Ectodermal cell (in vitro differentiated cells): ENCODE measurements at regions not wholly inside any gene's neighbourhood (a gene's known extent, or its start where the extent isn't known, plus 50 kb on each side); places are given as distances from the start of the nearest gene placed in this dataset.

Source experiments
- H3K27ac ChIP-seq: 2 replicates; pipeline ENCODE4 v1.7.0; 2013; ENCODE audit warnings: mild to moderate bottlenecking, low read depth, low read length; ENCODE audit not compliant: insufficient read depth, poor library complexity, severe bottlenecking
- H3K27me3 ChIP-seq: 2 replicates; pipeline ENCODE4 v1.7.0; 2013; ENCODE audit warnings: mild to moderate bottlenecking, low read length; ENCODE audit not compliant: insufficient read depth, control insufficient read depth, poor library complexity, severe bottlenecking
- H3K36me3 ChIP-seq: one replicate; pipeline ENCODE4 v1.7.0; 2013; ENCODE audit warnings: low read length; ENCODE audit not compliant: control insufficient read depth, insufficient read depth
- H3K4me1 ChIP-seq: one replicate; pipeline ENCODE4 v1.7.0; 2013; ENCODE audit warnings: low read length; ENCODE audit not compliant: control insufficient read depth, insufficient read depth
- H3K4me3 ChIP-seq: 2 replicates; pipeline ENCODE4 v1.7.0; 2013; ENCODE audit warnings: low read depth, low read length, control low read depth; ENCODE audit not compliant: insufficient read depth
- H3K9me3 ChIP-seq: 2 replicates; pipeline ENCODE4 v1.7.0; 2013; ENCODE audit warnings: mild to moderate bottlenecking, low read length, moderate library complexity; ENCODE audit not compliant: control insufficient read depth
- WGBS, 2 experiments: methylation state at CpG; one replicate each; pipeline ENCODE4 v1.1.7; 2013; ENCODE audit warnings: missing lambda C conversion rate in 2 of 2; 5-methylcytosine and 5-hydroxymethylcytosine counted together

DNA sequence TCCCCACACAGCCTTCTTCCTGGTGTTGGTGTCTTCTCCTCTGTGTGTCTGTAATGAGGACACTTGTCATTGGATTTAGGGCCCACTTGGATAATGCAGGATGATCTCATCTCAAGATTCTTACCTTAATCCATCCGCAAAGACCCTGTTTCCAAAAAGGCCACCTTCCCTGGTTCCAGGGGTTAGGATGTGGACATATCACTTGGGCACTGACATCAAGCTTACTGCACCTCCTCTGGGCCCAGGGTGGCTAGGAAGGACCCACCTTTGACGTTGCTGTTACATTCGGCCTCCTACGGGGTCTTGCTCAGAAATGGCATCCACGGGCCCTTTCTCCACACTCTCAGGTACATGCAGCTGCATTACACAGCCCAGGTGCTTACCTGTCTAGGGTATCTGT lies 535.9 kb downstream of the BRD1 start:
- 93 to 95% methylated on average over 5 of the region's 5 CpGs for WGBS, 2 experiments
- Histone ChIP-seq H3K27me3 (no peaks in the 10 kb centered on the region), H3K9me3 (no peaks in the 10 kb centered on the region), H3K4me1 (no peaks in the 10 kb centered on the region), H3K36me3 (no peaks in the 10 kb centered on the region), H3K27ac (no peak overlapping the region), H3K4me3 (no peak overlapping the region)

DNA sequence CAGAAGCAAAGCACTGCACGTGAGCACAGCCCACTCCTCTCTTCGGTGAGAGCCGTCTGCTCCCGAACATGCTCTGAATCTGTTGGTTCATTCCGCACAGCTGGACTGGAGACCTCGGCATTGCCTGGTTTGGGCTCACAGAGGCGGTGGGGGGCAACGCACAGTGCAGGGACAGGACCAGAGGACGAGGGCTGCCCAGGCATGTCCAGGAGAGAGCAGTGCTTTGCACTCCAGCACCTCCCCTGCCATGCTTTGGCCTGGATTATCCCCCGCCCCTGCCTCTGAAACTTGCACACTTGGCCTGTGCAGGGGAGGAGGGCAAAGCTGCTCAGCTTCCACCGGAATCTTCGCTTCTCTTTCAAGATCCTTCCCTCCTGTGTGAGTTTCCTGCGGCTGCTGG lies 536.5 kb downstream of the BRD1 start:
- WGBS, 2 experiments, result 85 to 86% methylated on average over 13 of the region's 13 CpGs
- Histone ChIP-seq H3K9me3 (no peaks in the 10 kb centered on the region), H3K4me3 (no peak overlapping the region), H3K27ac (no peak overlapping the region), H3K36me3 (no peaks in the 10 kb centered on the region), H3K4me1 (no peaks in the 10 kb centered on the region), H3K27me3 (no peaks in the 10 kb centered on the region)

DNA sequence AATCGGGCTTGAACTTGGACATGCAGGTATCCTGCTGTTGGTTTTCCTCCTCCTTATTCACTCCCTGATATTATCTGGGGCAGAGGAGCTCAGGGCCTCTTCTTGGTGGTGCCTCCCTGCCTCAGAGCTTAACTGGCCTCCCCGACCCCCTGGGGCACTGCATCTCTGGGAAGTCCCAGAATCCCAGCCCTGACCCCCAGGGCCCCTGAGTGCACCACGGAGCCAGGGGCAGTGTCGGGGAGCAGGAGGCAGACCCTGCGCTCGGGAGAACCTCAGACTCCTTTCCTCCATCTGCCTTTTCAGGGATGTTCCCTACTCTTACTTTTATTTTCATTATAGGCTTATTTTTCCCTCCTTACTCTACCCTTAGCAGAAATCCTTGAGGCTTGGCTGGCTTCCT lies 537.0 kb downstream of the BRD1 start:
- Histone ChIP-seq H3K36me3 (no peaks in the 10 kb centered on the region), H3K27ac (no peak overlapping the region), H3K9me3 (no peaks in the 10 kb centered on the region), H3K4me1 (no peaks in the 10 kb centered on the region), H3K27me3 (no peaks in the 10 kb centered on the region), H3K4me3 (no peak overlapping the region)
- WGBS, 2 experiments, result 79 to 83% methylated on average over 6 of the region's 6 CpGs

DNA sequence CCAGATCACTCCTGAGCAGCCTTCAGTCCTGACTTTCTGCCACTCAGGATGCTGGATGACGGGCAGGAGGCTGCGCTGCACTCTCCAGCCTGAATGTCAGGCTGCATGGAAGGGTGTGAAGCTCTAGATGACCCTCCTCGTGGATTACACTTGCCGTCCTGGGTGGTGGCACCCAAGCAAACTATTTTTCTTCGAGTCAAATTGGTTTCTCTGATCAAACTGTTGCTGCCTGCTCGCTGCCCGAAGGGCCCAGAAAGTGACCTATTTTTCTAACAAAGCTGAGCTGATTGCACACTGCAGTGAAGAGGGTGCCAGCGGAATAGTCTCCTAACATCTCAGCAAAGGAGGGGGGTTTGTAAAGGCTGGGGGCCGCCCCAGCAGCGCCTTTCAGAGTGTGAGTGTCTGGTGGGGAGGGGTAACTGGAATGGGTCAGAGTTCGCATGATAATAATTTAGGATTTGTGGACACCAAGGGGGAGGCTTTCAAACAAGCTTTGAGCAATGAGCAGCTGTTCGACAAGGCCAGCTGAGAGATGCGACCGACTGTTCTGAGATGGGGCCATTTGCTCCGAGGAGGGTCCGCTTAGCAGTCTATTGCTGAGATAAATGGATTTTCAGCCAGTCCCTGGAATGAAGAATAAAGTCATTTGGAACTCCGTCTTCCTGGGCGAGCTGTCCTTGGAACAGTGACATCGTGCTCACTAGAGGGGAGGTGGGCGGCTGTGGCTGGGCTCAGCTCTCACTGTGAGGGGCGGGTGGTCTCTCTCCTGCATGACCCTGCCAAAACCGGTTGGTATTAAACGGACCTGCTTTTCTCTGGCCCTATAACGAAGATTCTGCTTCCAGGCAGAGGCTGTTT lies 537.6 kb downstream of the BRD1 start:
- Histone ChIP-seq H3K9me3 (no peaks in the 10 kb centered on the region), H3K27ac (no peak overlapping the region), H3K4me1 (no peaks in the 10 kb centered on the region), H3K4me3 (no peak overlapping the region), H3K36me3 (no peaks in the 10 kb centered on the region), H3K27me3 (no peaks in the 10 kb centered on the region)
- WGBS, 2 experiments, result 85 to 87% methylated on average over 24 of the region's 24 CpGs

DNA sequence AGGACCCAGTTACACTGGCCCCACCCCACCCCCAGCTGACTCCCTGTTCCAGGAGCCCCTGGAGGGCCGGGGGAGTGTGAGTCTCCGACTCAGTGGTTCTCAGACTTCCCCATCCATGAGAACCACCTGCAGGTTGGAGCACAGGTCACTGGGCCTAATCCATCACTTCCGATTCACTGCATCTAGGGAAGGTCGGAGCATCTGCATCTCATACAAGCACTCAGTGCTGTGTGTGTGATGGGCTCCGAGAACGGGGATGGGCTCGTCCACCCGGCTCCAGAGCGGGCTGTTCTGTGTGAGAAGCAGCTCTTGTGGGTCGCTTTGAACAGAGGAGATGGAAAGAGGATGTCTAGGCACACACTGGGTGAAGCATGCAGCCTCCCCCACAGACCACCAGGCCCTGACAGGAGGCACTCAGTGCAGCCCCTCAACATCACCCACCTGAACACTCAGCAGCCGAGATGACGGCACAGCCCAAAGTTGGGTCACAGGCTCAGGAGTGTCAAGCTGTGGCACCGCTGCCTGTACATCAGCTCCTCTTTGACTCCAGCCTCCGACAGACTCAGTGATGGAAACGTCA lies 541.4 kb downstream of the BRD1 start:
- Histone ChIP-seq H3K4me1 (no peaks in the 10 kb centered on the region), H3K27me3 (no peaks in the 10 kb centered on the region), H3K27ac (no peak overlapping the region), H3K4me3 (no peak overlapping the region), H3K36me3 (no peaks in the 10 kb centered on the region), H3K9me3 (no peaks in the 10 kb centered on the region)
- 94% methylated on average over 15 of the region's 15 CpGs for WGBS, 2 experiments

DNA sequence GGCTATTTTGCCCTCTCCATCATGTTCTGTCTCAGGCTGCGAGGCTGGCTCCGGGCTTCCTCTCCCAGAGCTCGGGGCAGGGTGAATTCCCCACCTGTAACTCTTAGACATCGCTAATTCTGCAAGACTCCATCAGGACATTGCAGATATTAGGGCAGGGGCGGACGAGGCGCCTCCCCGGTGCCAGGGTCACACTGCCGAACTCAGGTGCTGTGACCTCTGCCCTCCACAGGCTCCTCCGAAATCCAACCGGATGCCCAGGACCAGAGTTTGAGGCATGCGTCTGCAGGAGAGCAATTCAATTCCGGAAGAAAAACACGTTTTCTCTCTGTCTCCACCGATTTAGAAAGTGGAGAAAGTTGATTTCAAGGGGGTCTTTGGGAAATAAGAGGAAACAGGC lies 542.7 kb downstream of the BRD1 start:
- Histone ChIP-seq H3K4me1 (no peaks in the 10 kb centered on the region), H3K36me3 (no peaks in the 10 kb centered on the region), H3K9me3 (no peaks in the 10 kb centered on the region), H3K4me3 (no peak overlapping the region), H3K27me3 (no peaks in the 10 kb centered on the region), H3K27ac (no peak overlapping the region)
- 93 to 96% methylated on average over 15 of the region's 15 CpGs for WGBS, 2 experiments

DNA sequence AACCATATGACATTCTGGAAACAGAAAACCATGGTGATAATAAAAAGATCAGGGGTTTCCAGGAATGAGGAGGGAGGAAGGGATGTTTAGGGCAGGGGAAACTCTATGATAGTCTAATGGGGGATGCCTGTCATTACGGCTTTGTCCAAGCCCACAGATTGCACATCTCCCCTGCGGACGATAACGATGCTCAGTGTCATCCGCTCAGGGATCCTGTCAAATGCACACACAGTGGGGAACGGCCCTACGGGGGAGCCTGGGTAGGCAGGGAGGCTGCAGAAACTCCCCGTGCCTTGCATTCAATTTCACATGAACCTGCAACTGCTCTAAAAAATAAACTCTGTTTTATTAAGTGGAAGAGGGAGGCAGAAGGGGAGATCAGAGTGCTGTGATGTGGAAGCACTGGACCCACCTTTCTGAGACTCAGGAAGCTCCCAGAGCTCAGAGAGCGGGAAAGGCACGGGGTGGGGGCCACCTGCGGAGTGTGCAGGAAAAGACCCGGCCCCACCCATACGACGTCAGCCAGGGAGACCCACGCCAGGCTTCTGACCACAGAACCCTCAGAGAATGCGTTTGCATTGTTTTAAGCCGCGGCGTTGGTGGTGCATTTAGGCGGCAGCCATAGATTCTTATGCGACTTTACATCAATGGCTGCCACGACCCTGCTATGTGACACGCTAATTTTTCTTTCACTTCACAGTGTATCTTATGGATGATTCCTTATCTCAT lies 543.5 kb downstream of the BRD1 start:
- no peaks in the 10 kb centered on the region for H3K4me1 ChIP-seq
- no peak overlapping the region for H3K27ac ChIP-seq
- H3K27me3 ChIP-seq, result no peaks in the 10 kb centered on the region
- H3K36me3 ChIP-seq, result no peaks in the 10 kb centered on the region
- WGBS, 2 experiments, result 85 to 86% methylated on average over 22 to 23 of the region's 23 CpGs
- no peak overlapping the region for H3K4me3 ChIP-seq
- no peaks in the 10 kb centered on the region for H3K9me3 ChIP-seq

DNA sequence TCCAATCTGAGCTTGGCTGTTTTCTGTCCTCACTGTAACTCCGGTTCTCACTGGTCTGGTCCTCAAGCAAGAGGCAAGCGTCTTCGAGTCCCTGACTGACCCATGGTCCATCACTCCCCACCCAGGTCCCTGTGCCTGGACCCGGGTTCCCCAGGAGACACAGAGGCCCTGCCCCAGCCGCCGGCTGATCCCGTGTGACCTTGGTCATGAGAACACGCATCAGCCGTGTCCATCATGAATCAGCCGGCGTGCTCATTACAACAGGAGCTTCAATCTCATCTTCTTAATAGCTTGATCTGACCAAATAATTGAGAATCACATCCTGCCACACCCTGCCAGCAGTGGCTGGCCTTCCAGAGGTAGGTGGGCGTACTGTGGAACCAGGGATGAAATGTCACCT lies 545.1 kb downstream of the BRD1 start:
- Histone ChIP-seq H3K36me3 (no peaks in the 10 kb centered on the region), H3K27ac (no peak overlapping the region), H3K27me3 (no peaks in the 10 kb centered on the region), H3K4me3 (no peak overlapping the region), H3K9me3 (no peaks in the 10 kb centered on the region), H3K4me1 (no peaks in the 10 kb centered on the region)
- WGBS, 2 experiments, result 87% methylated on average over 12 of the region's 12 CpGs

DNA sequence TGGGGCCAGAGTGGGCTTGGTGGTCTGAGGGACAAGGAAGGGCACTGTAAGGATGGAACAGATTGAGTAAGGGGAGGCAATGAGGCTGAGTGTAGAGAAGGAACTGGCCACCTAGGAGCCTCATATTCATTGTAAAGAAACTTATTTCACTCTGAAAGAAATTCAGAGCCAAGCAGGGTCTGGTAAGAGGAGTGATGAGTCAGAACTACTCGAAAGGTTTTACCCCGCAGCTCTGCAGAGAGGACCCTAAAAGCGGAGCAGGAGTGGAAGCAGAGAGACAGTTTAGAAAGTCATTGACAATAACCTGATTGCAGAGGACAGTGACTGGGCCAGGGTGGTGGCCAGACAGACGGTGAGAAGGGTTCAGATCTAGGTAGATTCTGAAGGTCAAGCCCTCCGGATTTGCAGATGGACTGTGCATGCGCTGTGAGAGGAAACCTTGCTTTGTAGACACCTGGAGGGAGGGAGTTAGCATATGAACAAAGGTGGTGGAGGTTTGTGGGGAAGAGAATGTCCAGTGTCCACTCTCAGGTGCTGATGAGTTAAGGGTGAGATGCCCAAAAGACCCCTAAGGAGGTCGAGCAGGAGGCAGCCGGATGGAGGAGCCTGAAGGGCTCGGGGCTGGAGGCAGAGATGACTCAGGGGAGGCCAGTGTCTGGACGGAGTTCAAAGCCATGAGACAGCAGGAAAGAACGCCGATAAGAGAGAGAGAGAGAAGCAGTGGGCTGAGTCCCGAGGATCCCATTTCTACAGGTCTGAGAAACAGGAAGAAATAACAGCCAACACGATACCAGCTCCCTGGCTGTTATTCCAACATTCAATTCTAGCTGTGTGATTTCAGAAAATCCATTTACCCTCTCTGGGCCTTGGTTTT lies 546.0 kb downstream of the BRD1 start:
- Histone ChIP-seq H3K27me3 (no peaks in the 10 kb centered on the region), H3K4me3 (no peak overlapping the region), H3K9me3 (no peaks in the 10 kb centered on the region), H3K36me3 (no peaks in the 10 kb centered on the region), H3K27ac (no peak overlapping the region), H3K4me1 (no peaks in the 10 kb centered on the region)
- WGBS, 2 experiments, result 80 to 82% methylated on average over 14 of the region's 14 CpGs
